Left colon (tissue), 2 donors: ENCODE measurements at regions not wholly inside any gene's neighbourhood (a gene's known extent, or its start where the extent isn't known, plus 50 kb on each side); places are given as distances from the start of the nearest gene placed in this dataset.
"Not testable (repeated sequence)": the region's sequence is repeated elsewhere in the genome, so short reads cannot be mapped to it uniquely, and the experiment has no call there.

Experiments used
- ATAC-seq: fragments of 200-7000 bp; cut with Tn5 transposase; one replicate; pipeline ENCODE4 v1.9.1; 2020; ENCODE audit warnings: mild to moderate bottlenecking, moderate library complexity
- DNase-seq, 2 donors: peaks; one replicate each; pipeline ENCODE4 v3.0.0-alpha.2; 2020
- intact Hi-C, 2 donors: fragments of 100-400 bp; cut with DNase I in 1 of 2; cut with micrococcal nuclease in 1 of 2; formaldehyde crosslinking; loops; one replicate each; pipeline versions ENCODE4 v1.11.2 to v1.14.0; 2022; cut with DNase I, micrococcal nuclease
- donor health status: DM: no; HTN: no; CAD: no.
- donor health status: DM: yes; HTN: yes; CAD: no.

DNA sequence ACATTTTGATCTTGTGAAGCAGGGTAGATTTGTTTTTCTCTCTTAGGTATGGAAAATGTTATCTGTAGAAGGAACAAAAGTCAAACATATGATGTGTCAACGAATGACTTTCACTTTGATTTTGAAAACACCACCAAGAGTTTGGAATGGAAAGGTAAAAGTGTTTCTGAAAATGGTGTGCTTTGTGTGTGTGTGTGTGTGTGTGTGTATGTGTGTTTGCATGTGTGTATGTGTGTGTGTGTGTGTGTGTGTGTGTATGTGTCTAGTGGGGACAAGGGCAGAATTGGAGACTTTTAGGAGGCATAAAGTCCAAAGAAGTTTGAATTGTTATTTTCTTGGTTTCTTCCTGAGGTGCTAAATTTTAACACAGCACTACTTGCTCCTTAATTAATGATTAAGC lies 115.4 kb upstream of the PRKCQ start:
- intact Hi-C loops: no loop called here
- DNase-seq (no peak), ATAC-seq (no peak)

DNA sequence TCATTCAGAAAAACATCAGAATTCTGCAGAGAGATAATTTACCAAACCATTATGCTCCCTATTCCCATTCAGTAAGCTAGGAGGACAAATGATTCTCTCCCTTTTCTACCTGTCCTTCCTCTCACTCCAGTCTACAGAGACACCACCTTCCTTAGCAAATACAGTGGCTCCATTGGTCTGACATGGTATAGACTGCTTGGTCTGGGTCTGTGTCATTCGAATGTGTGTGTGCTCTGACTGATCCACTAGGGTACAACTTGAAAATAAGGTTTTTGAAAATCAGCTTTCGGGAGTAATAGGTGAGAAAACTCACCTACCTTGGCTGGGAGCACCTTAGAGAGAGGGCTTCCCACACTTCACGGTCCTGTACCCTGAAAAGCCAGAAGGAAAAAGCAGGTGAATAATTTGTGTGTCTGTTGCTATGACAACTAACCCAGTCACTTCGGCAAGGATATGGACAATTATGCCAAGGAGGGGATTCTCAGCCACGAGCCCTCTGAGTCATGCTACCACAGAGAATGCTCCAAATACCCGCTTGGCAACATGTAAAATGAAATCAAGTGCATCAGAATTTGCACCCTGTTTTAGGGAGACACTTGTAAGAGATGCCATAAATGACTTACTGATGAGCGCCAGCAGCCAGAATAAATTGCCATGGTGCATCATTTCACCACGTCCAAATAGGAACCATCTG lies 114.5 kb upstream of the PRKCQ start:
- ATAC-seq: no peak
- intact Hi-C loops: no loop called here
- DNase-seq: no peak

DNA sequence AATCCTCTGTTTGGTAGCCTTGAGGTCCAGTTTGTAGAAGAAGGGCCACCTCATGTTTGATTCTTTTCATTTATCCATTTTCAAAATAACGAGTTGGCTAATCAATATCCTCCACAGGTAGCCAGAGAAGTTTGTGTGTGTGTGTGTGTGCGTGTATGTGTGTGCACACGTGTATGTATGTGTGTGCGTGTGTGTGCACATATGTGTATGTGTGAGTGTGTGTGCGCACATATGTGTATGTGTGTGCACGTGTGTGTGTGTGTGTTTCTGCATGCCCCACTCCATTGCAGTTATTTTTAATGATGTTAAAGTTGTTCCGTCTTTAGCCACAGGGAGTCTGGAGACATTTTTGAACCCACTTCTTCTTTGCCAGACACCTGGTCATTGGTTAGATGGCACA lies 112.8 kb upstream of the PRKCQ start:
- no peak for ATAC-seq
- DNase-seq: no peak
- intact Hi-C loops: no loop called here

DNA sequence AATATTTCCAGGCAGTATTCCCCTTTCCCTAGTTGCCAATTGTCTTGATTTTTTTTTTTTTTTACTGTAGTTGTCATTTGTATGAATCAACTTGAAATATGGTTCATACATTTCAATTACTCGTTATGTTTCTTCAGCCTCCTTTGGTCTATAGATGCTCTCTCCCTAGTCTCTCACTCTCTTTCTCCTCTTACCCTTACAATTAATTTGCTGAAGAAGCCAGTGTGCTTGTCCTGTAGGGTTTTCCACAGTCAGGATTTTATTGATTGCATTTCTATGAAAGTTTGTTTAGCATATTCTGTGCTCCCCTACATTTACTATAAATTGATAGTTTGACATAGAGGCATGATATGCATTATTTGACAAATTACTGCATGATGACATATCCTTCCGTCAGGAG lies 112.0 kb upstream of the PRKCQ start:
- intact Hi-C loops: no loop called here
- no peak for ATAC-seq
- no peak for DNase-seq

DNA sequence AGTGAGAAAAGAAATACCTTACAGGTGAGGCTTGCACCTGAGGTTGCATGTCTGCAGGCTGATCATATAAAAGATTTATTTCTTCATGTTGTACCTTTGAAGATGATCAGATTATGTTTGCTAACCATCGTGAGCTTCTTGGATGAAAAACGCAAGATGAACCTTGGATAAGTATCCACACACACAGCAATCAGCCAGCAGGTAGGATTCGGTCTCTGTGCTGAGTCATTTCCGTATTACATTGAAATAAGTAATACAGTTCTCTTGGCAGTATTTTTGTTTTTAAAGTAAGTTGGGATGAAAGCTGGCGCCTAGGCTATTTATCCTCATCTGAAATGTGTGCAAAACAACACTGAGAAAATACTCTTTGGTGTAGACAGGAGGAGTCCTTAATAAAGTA lies 109.0 kb upstream of the PRKCQ start:
- no peak for DNase-seq
- intact Hi-C loops: no loop called here
- ATAC-seq: no peak

DNA sequence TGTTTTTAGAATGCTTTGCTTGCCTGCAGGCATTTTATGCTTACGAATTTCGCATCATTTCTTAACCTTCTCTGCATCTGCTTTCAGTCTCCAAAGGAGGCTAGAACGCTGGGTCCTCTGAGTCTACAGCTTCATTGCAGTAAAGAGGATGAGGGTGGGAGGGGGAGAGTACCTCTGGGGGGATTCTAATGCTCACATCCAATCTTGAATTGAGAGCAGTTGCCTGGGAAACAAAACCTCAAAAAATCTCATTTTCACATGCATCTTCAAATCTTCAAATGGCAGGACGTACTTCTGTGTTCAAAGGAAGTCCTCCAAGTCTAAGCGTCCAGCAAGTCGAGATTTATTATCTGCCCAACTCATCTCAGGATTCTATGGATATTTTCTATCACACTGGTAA lies 100.7 kb upstream of the PRKCQ start:
- intact Hi-C loops: no loop called here
- no peak for ATAC-seq
- DNase-seq: no peak

DNA sequence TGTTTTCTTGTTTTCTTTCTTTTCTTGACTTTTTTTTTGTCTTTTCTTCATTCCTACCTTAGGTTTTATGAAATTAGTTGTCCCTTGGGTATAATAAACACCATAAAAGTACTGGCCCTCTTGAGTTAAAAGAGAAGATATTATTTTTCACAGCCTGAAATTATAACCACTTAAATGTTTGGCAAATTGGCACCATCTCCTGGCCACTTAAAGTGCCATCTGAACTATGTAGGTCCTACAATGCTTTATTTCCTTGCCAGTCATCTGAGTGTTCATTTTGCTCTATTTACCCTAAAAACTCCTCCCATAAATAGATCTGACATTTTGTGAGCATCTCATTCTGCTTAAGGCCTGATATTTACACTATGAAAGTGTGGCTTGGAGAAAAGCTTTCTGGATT lies 98.9 kb upstream of the PRKCQ start:
- intact Hi-C loops: no loop called here
- ATAC-seq (no peak), DNase-seq (no peak)

DNA sequence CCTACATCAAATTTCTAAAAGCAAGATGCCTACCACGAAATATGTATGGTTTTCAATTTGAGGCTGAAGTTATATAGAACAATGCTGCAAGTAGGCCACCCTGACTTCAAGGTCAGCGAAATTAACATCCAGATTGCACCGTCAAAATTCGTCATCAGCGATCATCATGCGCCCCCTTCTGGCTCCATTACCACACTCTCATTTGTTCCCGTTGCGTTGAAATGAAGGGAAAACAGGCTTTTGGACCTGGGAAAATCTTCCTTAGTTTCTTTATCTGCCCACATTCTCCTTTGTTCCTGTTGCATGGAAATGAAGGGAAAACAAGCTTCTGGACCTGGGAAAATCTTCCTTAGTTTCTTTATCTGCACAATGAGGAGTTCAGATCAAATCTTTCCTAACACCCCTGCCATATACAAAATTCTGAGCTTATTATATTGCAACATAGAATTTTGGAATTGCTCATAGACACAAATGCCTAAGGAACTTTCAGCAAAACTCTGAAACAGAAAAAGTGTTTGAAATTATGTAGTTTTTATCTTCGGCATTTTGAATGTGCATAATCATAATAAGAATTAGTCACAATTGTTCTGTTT lies 98.2 kb upstream of the PRKCQ start:
- intact Hi-C loops: no loop called here
- ATAC-seq: peak; percentile 59
- peak in 1 of 2 donors; percentile 70 for DNase-seq

DNA sequence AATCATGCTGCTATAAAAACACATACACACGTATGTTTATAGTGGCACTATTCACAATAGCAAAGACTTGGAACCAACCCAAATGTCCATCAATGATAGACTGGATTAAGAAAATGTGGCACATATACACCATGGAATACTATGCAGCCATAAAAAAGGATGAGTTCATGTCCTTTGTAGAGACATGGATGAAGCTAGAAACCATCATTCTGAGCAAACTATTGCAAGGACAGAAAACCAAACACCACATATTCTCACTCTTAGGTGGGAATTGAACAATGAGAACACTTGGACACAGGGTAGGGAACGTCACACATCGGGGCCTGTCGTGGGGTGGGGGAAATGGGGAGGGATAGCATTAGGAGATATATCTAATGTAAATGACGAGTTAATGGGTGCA lies 97.1 kb upstream of the PRKCQ start:
- intact Hi-C loops, DNase-seq, ATAC-seq: not testable (repeated sequence)

DNA sequence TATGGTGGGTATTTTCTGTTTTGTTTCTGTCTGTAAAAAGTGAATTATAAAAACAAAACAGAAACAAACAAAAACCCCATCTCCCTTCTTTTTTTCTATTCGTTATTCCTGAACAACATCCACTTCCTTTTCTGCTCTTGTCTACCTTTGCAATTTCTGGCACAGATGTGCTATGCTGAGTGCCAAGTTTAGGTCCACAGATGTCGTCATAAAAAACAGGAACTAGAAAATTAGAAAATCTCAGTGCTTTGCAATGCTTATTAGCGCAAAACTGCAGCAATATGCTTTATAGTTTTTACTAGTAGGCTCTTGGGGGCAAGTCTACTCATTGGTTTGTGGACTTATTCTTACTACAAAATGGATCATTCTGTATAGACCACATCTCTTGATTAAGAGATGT lies 94.2 kb upstream of the PRKCQ start:
- DNase-seq (no peak), ATAC-seq (no peak)
- intact Hi-C loops: no loop called here

DNA sequence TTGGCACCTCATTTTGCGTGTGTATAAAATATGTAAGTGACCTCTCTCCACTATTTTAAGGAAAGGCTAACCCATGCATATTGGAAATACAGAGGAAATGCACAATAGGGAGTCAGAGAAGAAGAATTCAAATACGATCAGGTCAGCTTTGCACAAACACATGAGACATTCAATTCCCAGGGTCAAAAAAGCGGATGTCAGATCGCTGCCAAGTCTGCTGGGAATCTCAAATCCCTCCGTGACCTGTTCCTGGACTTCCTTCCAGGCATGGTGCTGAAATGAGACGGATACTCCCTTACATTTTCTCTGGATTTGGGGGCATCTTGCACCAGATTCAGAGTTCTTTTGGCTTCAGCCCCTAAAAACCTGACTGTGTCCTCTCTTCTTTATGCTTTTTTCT lies 91.9 kb upstream of the PRKCQ start:
- DNase-seq: no peak
- no peak for ATAC-seq
- intact Hi-C loops: no loop called here

DNA sequence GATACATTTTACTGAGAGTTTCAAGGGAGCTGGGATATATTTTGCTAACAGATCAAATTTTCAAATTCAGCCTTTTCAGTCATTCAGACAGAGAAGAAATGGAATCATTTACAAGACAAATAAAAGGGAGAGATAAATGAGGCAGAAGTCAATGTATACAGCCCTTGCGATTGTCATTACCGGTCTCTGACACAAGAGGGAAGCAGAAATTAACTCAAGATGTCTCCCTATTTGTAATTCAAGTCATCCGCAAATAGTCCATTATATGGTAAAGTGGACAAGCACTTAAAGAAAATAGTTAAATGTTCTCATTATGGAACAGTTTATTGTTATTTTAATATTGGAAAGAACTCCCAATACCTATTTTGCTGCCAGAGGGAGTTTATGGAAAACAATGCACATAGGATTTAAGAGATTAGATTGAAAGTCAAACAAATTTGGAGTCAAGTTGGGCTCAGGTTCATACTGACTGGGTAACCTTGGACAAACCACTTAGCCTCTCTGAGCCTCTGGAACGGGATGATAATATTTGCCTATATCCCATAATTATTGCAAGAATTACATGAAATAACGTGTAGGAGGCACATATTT lies 89.3 kb upstream of the PRKCQ start:
- intact Hi-C loops: loop anchor here (5.0 to 10.0 kb wide), 2 partner anchors 252 to 745 kb away; partner anchors contain the start of gene SFMBT2 (in 1 of the 2)
- peak; percentile 45 for ATAC-seq

DNA sequence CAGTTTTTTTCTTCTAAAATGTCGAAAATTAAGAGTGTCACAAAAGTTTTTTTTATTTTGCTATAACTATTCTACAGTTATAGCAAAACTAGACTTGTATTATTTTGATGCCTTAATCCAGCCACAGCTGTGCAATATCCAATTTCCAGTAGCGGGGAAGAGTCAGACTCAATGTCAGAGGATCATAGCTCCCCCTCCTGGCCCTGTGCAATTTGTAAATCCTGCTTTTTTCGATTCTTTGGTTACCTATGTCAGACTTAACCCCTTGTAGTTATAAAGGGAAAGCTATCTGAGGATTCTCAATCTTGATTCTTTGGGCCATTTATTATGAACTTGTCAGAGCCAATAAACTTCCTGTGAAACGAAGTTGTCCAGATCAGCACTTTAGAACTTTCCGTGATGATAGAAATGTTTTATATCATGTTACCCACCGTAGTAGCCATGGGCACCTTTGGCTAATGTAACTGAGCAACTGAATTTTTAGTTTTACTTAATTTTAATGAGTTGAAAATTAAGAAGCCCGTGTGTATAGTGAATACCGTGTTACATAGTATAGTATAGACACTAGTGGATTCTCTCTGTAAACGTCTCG lies 87.7 kb upstream of the PRKCQ start:
- ATAC-seq (peak; percentile 34), DNase-seq (peak in 1 of 2 donors; percentile 21)
- intact Hi-C loops: loop anchor here (5.0 to 10.0 kb wide), 2 partner anchors 250 to 747 kb away; partner anchors contain the start of gene SFMBT2 (in 1 of the 2)

More for the DNA sequence above, 89.3 kb upstream of the PRKCQ start:
- DNase-seq: no peak

DNA sequence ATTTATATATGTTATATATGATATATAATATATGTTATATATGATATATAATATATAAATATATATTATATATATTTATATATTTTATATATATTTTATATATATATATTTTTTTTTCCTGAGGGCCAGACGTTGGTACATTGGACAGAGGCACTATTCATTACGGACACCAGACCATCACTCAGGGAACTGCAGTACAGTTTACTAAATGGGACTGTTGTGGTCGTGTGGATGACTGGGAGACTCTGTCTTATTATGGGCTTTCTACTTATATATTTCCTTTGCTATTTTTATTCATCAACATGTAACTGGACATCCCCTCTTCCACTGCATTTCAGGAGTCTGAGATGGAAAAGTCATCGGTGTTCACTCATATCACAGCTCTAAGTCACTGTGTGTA lies 87.1 kb upstream of the PRKCQ start:
- no peak for ATAC-seq
- DNase-seq: no peak
- intact Hi-C loops: loop anchor here (5.0 to 10.0 kb wide), 2 partner anchors 250 to 748 kb away; partner anchors contain the start of gene SFMBT2 (in 1 of the 2)

DNA sequence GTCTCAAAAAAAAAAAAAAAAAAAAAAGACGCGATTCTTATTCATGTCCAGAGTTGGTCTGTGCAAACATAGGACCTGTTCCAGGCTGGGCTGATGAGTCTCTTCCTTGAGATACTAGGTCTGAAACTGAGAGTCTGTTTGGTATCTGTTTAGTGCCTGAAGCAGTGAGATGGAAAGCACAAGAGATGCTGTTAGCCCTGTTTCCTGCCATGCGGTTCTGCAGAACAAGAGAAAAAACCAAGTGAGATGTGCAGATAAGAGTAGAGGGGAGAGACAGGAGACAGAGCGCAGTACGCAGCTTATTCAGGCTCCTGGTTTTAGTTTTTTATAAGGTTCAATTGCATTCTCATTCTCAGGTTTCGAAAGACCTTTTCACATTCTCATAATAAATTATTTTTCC lies 85.8 kb upstream of the PRKCQ start:
- ATAC-seq: no peak
- intact Hi-C loops: loop anchor here (5.0 to 10.0 kb wide), 2 partner anchors 249 to 749 kb away; partner anchors contain the start of gene SFMBT2 (in 1 of the 2)

DNA sequence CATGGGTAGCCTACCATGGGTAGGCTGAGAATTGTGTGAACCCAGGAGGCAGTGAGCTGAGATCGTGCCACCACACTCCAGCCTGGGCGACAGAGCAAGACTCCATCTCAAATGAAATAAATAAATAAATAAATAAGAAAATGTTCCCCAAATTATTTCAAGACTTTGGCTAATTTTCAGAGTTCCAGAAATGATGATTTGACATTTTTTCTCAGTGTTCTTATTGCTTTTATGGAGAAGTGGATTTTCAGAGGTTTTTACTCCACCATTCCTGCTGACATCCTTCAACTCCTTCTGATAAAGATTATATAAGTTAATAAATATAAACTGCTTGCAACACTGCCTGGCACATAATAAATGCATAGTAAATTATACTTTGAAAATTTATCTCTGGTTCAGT lies 80.4 kb upstream of the PRKCQ start:
- intact Hi-C loops: loop anchor here in 1 of 2 donors (10.0 kb wide), 1 partner anchor 754 kb away; the partner anchor contains the start of gene SFMBT2
- DNase-seq (no peak), ATAC-seq (no peak)

More for the DNA sequence above, 85.8 kb upstream of the PRKCQ start:
- no peak for DNase-seq

DNA sequence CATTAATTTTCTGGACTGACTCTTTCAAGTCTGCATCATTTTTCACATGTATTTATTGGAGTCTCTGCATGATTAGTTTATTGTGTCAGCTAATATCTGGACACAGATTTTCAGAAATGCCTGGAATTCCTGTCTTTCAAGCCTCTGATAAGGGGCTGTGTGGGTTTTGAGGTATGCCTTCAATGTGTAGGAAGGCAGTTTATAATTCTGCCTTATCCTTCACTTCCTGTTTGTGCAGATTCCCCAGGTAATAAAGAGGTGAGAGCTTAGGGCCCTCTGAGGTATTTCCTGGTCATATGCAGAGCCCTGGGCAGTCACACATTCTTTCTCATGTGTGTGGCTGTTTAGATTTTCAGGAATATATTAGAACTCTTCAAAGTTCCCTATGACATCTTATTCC lies 79.4 kb upstream of the PRKCQ start:
- ATAC-seq (no peak), DNase-seq (no peak)
- intact Hi-C loops: no loop called here

DNA sequence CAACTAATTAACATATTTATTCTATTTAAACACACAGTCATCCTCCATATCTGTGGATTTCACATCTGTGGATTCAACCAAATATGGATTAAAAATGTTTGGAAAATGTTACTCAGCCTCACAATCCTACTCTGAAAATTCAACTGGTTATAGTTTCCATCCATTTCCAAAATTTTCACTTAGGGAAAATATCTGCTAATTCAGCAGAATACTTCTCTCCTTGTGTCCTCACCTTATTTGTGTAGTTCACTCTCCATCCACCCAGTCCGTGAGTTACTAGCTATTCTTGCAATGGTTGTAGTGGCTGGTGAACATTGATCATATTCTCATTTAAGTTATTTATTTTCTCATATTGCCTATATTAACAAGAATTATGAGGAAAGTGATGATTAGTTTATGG lies 77.6 kb upstream of the PRKCQ start:
- intact Hi-C loops: no loop called here
- no peak for DNase-seq
- ATAC-seq: no peak

DNA sequence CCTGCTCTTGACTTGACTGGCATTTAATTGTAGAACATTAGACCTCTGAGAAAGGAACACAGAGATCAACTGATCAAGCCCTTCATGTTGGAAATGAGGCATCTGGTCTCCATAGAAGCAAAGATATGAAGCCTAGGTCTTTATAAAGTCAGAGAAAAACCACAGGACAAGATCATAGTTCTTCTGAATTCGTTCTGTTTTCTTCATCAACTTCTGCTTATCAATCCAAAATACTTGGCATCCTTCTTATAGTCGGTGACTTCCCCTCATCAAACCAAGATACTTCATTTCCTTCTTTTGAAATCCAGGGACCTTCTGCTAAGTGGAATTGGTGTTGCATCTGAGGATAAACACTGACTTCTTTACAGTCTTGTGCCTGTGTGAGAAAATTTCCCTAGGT lies 77.1 kb upstream of the PRKCQ start:
- intact Hi-C loops: no loop called here
- DNase-seq: no peak
- ATAC-seq: no peak

DNA sequence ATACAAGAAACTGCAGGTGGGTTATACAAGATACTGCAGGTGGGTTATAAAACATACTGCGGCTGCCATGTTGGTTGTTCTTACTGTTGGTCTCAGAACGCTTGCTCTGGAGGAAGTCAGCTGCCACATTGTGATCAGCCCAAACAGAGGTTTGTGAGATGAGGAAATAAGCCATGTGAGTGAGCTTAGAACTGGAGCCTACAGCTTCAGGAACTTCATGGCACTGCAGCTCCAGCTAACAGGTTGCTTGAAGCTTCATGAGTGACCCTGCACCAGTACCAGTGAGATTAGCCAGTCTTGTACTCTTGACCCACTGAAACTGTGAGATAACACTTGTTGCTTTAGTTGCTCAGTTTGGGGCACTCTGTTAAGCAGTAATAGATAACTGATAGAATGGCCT lies 74.5 kb upstream of the PRKCQ start:
- intact Hi-C loops: no loop called here
- DNase-seq: no peak
- ATAC-seq: no peak
